ENCODE measurements at regions not wholly inside any gene's neighbourhood (a gene's known extent, or its start where the extent isn't known, plus 50 kb on each side); places are given as distances from the start of the nearest gene placed in this dataset.

GRCh38 chrX:116239944-116240840 is 69.6 kb downstream of the AGTR2 start:
- no peak for TF ChIP-seq CTCF (IDR thresholded peaks at IDR 0.05; ENCODE audit: insufficient read depth, low read length, missing control alignments)
- no peak for DNase-seq (ENCODE audit: low read depth, low spot score)
- ChIA-PET CTCF (no interaction called here), POLR2A (no interaction called here)
- no peak overlapping the region for H3K4me3 ChIP-seq (ENCODE audit: low read depth, low read length)

GRCh38 chrX:116241001-116241400 is 70.5 kb downstream of the AGTR2 start:
- DNase-seq (ENCODE audit: low read depth, low spot score), result no peak
- TF ChIP-seq CTCF (IDR thresholded peaks at IDR 0.05; ENCODE audit: insufficient read depth, low read length, missing control alignments), result no peak
- ChIA-PET POLR2A (no interaction called here), CTCF (no interaction called here)
- no peak overlapping the region for H3K4me3 ChIP-seq (ENCODE audit: low read depth, low read length)

GRCh38 chrX:116243039-116243438 is 72.5 kb downstream of the AGTR2 start:
- CTCF ChIA-PET, result no interaction called here
- POLR2A ChIA-PET, result no interaction called here
- no peak overlapping the region for H3K4me3 ChIP-seq (ENCODE audit: low read depth, low read length)
- no peak for DNase-seq (ENCODE audit: low read depth, low spot score)
- TF ChIP-seq CTCF (IDR thresholded peaks at IDR 0.05; ENCODE audit: insufficient read depth, low read length, missing control alignments), result no peak

GRCh38 chrX:116246261-116246660 is 75.7 kb downstream of the AGTR2 start:
- no peak for TF ChIP-seq CTCF (IDR thresholded peaks at IDR 0.05; ENCODE audit: insufficient read depth, low read length, missing control alignments)
- ChIA-PET CTCF (no interaction called here), POLR2A (no interaction called here)
- H3K4me3 ChIP-seq (ENCODE audit: low read depth, low read length), result no peak overlapping the region
- DNase-seq (ENCODE audit: low read depth, low spot score), result no peak

- POLR2A ChIA-PET, result no interaction called here
Observed at GRCh38 chrX:116267511-116268040, 97.0 kb downstream of the AGTR2 start.

More at GRCh38 chrX:116267511-116268040, 97.0 kb downstream of the AGTR2 start:
- no peak for DNase-seq (ENCODE audit: low read depth, low spot score)
- no peak for TF ChIP-seq CTCF (IDR thresholded peaks at IDR 0.05; ENCODE audit: insufficient read depth, low read length, missing control alignments)
- CTCF ChIA-PET, result no interaction called here
- H3K4me3 ChIP-seq (ENCODE audit: low read depth, low read length), result no peak overlapping the region

Data from AG04449 (cell line).